HepG2 (cell line): ENCODE measurements at regions not wholly inside any gene's neighbourhood (a gene's known extent, or its start where the extent isn't known, plus 50 kb on each side); places are given as distances from the start of the nearest gene placed in this dataset.

Experiments
- ATAC-seq: fragments of 200-7000 bp; cut with Tn5 transposase; 3 replicates; pipeline ENCODE4 v1.9.1; 2020; ENCODE audit warnings: mild to moderate bottlenecking, moderate library complexity
- BruUV-seq: library from RNA; stranded (reverse); fragments of 400-500 nt; replicated peaks from 2 replicates; lab custom pipeline; 2021; lab: Mats Ljungman, UMichigan
- CTCF ChIA-PET: fragments of 300-600 bp; formaldehyde crosslinking; extraction: SDS; loops from one replicate; lab custom pipeline; 2021; ENCODE audit warnings: low total read pairs, inconsistent platforms, low intra/inter-chr PET ratio; lab: Yijun Ruan, JAX
- POLR2A ChIA-PET: fragments of 350-600 bp; sonication (Branson Sonifier 250); formaldehyde crosslinking; loops from one replicate; lab custom pipeline; 2020; ENCODE audit warnings: antibody characterized with exemption, inconsistent platforms; lab: Yijun Ruan, JAX
- DNase-seq: peaks from one replicate; pipeline ENCODE4 v3.0.0-alpha.2; 2015; ENCODE audit warnings: low spot score
- FAIRE-seq: peaks from 3 replicates; lab custom pipeline; 2011; peaks lifted over from hg19 to GRCh38; lab: Jason Lieb, UNC
- H2AFZ ChIP-seq: one replicate; pipeline ENCODE4 v1.6.1; 2011; ENCODE audit warnings: low read length, inconsistent platforms
- H3K27ac ChIP-seq: fragments of 300-600 bp; 3 replicates; pipeline ENCODE4 v1.8.0; 2011; ENCODE audit warnings: mixed run types, mild to moderate bottlenecking, mixed read lengths, low read length, inconsistent platforms; ENCODE audit not compliant: insufficient read depth; ENCODE audit errors: extremely low read length
- H3K27me3 ChIP-seq, 2 experiments: fragments of 200-600 bp in 1 of 2; 2 replicates in 1 of 2; 3 replicates in 1 of 2; pipeline versions ENCODE4 v1.6.0 to v1.8.0; 2011; ENCODE audit warnings: low read length in 2 of 2, mild to moderate bottlenecking in 2 of 2, moderate library complexity in 2 of 2, inconsistent platforms in 1 of 2; ENCODE audit not compliant: insufficient read depth in 2 of 2, control insufficient read depth in 1 of 2
- H3K36me3 ChIP-seq, 2 experiments: fragments of 200-600 bp in 1 of 2; replicated peaks in 1 of 2; 2 replicates in 1 of 2; 3 replicates in 1 of 2; pipeline versions ENCODE4 v1.5.1 to v1.8.0; 2011; ENCODE audit warnings: low read length in 2 of 2, inconsistent platforms in 1 of 2; ENCODE audit not compliant: insufficient read depth in 2 of 2, control insufficient read depth in 1 of 2
- H3K4me1 ChIP-seq: 2 replicates; pipeline ENCODE4 v1.5.1; 2012; ENCODE audit warnings: low read length, inconsistent platforms; ENCODE audit not compliant: insufficient read depth
- H3K4me2 ChIP-seq: 2 replicates; pipeline ENCODE4 v1.6.0; 2011; ENCODE audit warnings: low read depth, low read length, inconsistent platforms
- H3K4me3 ChIP-seq, 3 experiments: fragments of 200-600 bp in 1 of 3; sonication (generic), shearing (Covaris generic) in 1 of 3; replicated peaks in 1 of 3; 2 replicates each; pipeline ENCODE4 v1.5.1; 2011 to 2016; ENCODE audit warnings: low read length in 3 of 3, inconsistent platforms in 2 of 3, low read depth in 2 of 3, mild to moderate bottlenecking in 2 of 3, control low read depth in 1 of 3, mixed read lengths in 1 of 3; ENCODE audit not compliant: insufficient read depth in 1 of 3
- H3K79me2 ChIP-seq: one replicate; pipeline ENCODE4 v1.6.1; 2011; ENCODE audit warnings: low read length, inconsistent platforms; ENCODE audit not compliant: insufficient read depth
- H3K9ac ChIP-seq: 2 replicates; pipeline ENCODE4 v1.6.0; 2011; ENCODE audit warnings: mild to moderate bottlenecking, low read depth, low read length, inconsistent platforms; ENCODE audit not compliant: insufficient read depth
- H3K9me3 ChIP-seq: 2 replicates; pipeline ENCODE4 v1.5.1; 2012; ENCODE audit warnings: mild to moderate bottlenecking, low read length
- H4K20me1 ChIP-seq: 2 replicates; pipeline ENCODE4 v1.6.0; 2011; ENCODE audit warnings: inconsistent platforms, mild to moderate bottlenecking, low read length, moderate library complexity; ENCODE audit not compliant: insufficient read depth
- GTF2F1 ChIP-seq: fragments of 150-350 bp; IDR thresholded peaks from 2 replicates; pipeline ENCODE4 v1.6.1; 2014; ENCODE audit warnings: low read length
- HMG20B ChIP-seq: conservative IDR thresholded peaks from 2 replicates; pipeline ENCODE4 v1.6.1; 2016; ENCODE audit warnings: missing genetic modification reagents, missing compliant biosample characterization
- JUN ChIP-seq: sonication (generic); formaldehyde crosslinking; IDR thresholded peaks from 2 replicates; pipeline ENCODE4 v1.4.0; 2020; ENCODE audit warnings: mild to moderate bottlenecking, missing genetic modification reagents
- MAZ ChIP-seq, 2 experiments: sonication (generic) in 1 of 2; formaldehyde crosslinking in 1 of 2; IDR thresholded peaks; 2 replicates each; pipeline versions ENCODE4 v1.5.0 to v1.6.1; 2012 to 2020; ENCODE audit warnings: low read depth in 2 of 2, mild to moderate bottlenecking in 2 of 2, borderline replicate concordance in 1 of 2, improper control_type of control experiment in 1 of 2, low read length in 1 of 2, missing genetic modification reagents in 1 of 2, moderate library complexity in 1 of 2
- PCBP1 ChIP-seq: fragments of 200-400 bp; formaldehyde crosslinking; IDR thresholded peaks from 2 replicates; pipeline ENCODE4 v1.6.1; 2017; ENCODE audit warnings: mild to moderate bottlenecking, low read depth, low read length, borderline replicate concordance
- POGZ ChIP-seq: sonication (generic); formaldehyde crosslinking; IDR thresholded peaks from 2 replicates; pipeline ENCODE4 v1.4.0; 2020; ENCODE audit warnings: mild to moderate bottlenecking, missing genetic modification reagents
- TFAP4 ChIP-seq: sonication (generic); IDR thresholded peaks from 2 replicates; pipeline ENCODE4 v1.6.1; 2016; ENCODE audit warnings: low read depth, borderline replicate concordance
- ZFP36 ChIP-seq: fragments of 150-350 bp; IDR thresholded peaks from 2 replicates; pipeline ENCODE4 v1.6.1; 2018; ENCODE audit warnings: borderline replicate concordance, low read length, low read depth; ENCODE audit not compliant: partially characterized antibody
- ZNF124 ChIP-seq: sonication (generic); formaldehyde crosslinking; IDR thresholded peaks from 2 replicates; pipeline ENCODE4 v1.4.0; 2020; ENCODE audit warnings: missing genetic modification reagents
- ZNF251 ChIP-seq: sonication (generic); formaldehyde crosslinking; IDR thresholded peaks from 2 replicates; pipeline ENCODE4 v1.9.0; 2021; ENCODE audit warnings: mild to moderate bottlenecking, missing genetic modification reagents
- ZNF326 ChIP-seq: sonication (generic); formaldehyde crosslinking; IDR thresholded peaks from 2 replicates; pipeline ENCODE4 v1.4.0; 2020; ENCODE audit warnings: missing genetic modification reagents, borderline replicate concordance
- ZNF431 ChIP-seq: sonication (generic); formaldehyde crosslinking; IDR thresholded peaks from 2 replicates; pipeline ENCODE4 v1.9.0; 2022; ENCODE audit warnings: missing genetic modification reagents, low read depth, mild to moderate bottlenecking, borderline replicate concordance
- ZNF441 ChIP-seq: sonication (generic); formaldehyde crosslinking; IDR thresholded peaks from 2 replicates; pipeline ENCODE4 v1.7.0; 2021; ENCODE audit warnings: missing genetic modification reagents, borderline replicate concordance
- ZNF780A ChIP-seq: sonication (generic); formaldehyde crosslinking; IDR thresholded peaks from 2 replicates; pipeline ENCODE4 v1.8.0; 2022; ENCODE audit warnings: mild to moderate bottlenecking, missing genetic modification reagents, moderate library complexity
- ZNF782 ChIP-seq: sonication (generic); formaldehyde crosslinking; IDR thresholded peaks from 2 replicates; pipeline ENCODE4 v1.4.0; 2020; ENCODE audit warnings: missing genetic modification reagents, mild to moderate bottlenecking, borderline replicate concordance
- ZZZ3 ChIP-seq: sonication (generic); formaldehyde crosslinking; IDR thresholded peaks from 2 replicates; pipeline ENCODE4 v1.4.0; 2020; ENCODE audit warnings: missing genetic modification reagents, mild to moderate bottlenecking, borderline replicate concordance
- WGBS: methylation state at CpG from one replicate; pipeline ENCODE4 v1.1.6; 2017; ENCODE audit warnings: low lambda C conversion rate; 5-methylcytosine and 5-hydroxymethylcytosine counted together
- in situ Hi-C: cut with HindIII; loops from 2 replicates; pipeline ENCODE4 v1.10.0; 2017; ENCODE audit warnings: low pct_unique_long_range_greater_than_20kb; ENCODE audit not compliant: extremely low pct_ligation_motif_present
- intact Hi-C: fragments of 100-400 bp; cut with micrococcal nuclease; formaldehyde crosslinking; loops from one replicate; pipeline ENCODE4 v1.10.0; 2022; ENCODE audit not compliant: unreplicated experiment
- TF ChIP-seq, protein P1 (sequence below): sonication (generic); formaldehyde crosslinking; IDR thresholded peaks from 2 replicates; pipeline ENCODE4 v1.5.1; 2020; ENCODE audit warnings: missing genetic modification reagents, mild to moderate bottlenecking, borderline replicate concordance

GRCh38 chr2:12106440-12107080, 360.1 kb downstream of the LPIN1 start:
- no peak for ATAC-seq
- H3K79me2 ChIP-seq, result no peaks in the 10 kb centered on the region
- no peak overlapping the region for H2AFZ ChIP-seq
- peaks cover 0 to 7% of the 10 kb centered on the region in 2 experiments; a peak in 1 of 5 replicates for H3K27me3 ChIP-seq
- BruUV-seq, result no TSS peak
- H3K4me3 ChIP-seq, result no peak overlapping the region
- no peak overlapping the region for H3K4me2 ChIP-seq
- no peak overlapping the region for H3K9ac ChIP-seq
- intact Hi-C loops, result no loop called here
- TF ChIP-seq POGZ (CRISPR knock-in tag) (no peak), ZNF782 (CRISPR knock-in tag) (no peak)
- TF ChIP-seq, all 625 proteins: peak for 0
- H4K20me1 ChIP-seq, result no peaks in the 10 kb centered on the region
- WGBS, result 30% methylated on average over 11 of the region's 11 CpGs
- no peak for FAIRE-seq
- no peaks in the 10 kb centered on the region for H3K36me3 ChIP-seq
- ChIA-PET CTCF (no interaction called here), POLR2A (no interaction called here)
- in situ Hi-C loops, result no loop called here
- no peak for DNase-seq
- H3K27ac ChIP-seq, result no peak overlapping the region
- H3K4me1 ChIP-seq, result peaks cover 16% of the 10 kb centered on the region
- H3K9me3 ChIP-seq, result no peaks in the 10 kb centered on the region

GRCh38 chr2:12107321-12107720, 360.9 kb downstream of the LPIN1 start:
- no peak overlapping the region for H2AFZ ChIP-seq
- in situ Hi-C loops (no loop called here), intact Hi-C loops (no loop called here)
- no peak for ATAC-seq
- H3K4me3 ChIP-seq, result no peak overlapping the region
- H3K4me2 ChIP-seq, result no peak overlapping the region
- 4% methylated on average over 4 of the region's 4 CpGs for WGBS
- H3K4me1 ChIP-seq, result peaks cover 16% of the 10 kb centered on the region
- H3K27me3 ChIP-seq, result peaks cover 0 to 7% of the 10 kb centered on the region in 2 experiments; a peak in 1 of 5 replicates
- H3K36me3 ChIP-seq, result no peaks in the 10 kb centered on the region
- no peak overlapping the region for H3K27ac ChIP-seq
- H3K9me3 ChIP-seq, result no peaks in the 10 kb centered on the region
- TF ChIP-seq HMG20B (CRISPR knock-in tag) (no peak), GTF2F1 (no peak), TFAP4 (no peak), JUN (CRISPR knock-in tag) (no peak), ZFP36 (no peak), ZNF124 (no peak), PCBP1 (no peak), MAZ (IDR thresholded peaks at IDR 0.05; ENCODE audit: borderline replicate concordance, low read depth, low read length) (no peak), MAZ (CRISPR knock-in tag; IDR thresholded peaks at IDR 0.05; ENCODE audit: low read depth) (no peak), ZNF431 (CRISPR knock-in tag) (no peak), ZNF251 (CRISPR knock-in tag) (no peak), ZNF326 (no peak), ZNF441 (no peak), ZNF780A (CRISPR knock-in tag) (no peak), ZZZ3 (CRISPR knock-in tag) (no peak)
- TF ChIP-seq, protein P1, sequence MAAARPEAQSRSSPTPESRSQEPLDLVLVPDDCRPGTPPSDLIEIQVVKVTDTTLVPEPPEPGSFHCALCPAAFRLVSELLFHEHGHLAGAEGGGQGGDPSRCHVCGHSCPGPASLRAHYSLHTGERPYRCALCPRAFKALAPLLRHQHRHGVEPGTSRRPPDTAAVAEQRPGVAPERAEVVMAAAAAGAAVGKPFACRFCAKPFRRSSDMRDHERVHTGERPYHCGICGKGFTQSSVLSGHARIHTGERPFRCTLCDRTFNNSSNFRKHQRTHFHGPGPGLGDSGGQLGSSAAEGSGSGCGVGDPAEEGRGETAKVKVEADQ, result no peak
- H3K79me2 ChIP-seq, result no peaks in the 10 kb centered on the region
- ChIA-PET CTCF (no interaction called here), POLR2A (no interaction called here)
- H4K20me1 ChIP-seq, result no peaks in the 10 kb centered on the region
- no peak overlapping the region for H3K9ac ChIP-seq
- no peak for DNase-seq
- no peak for FAIRE-seq
- no TSS peak for BruUV-seq
